ENCODE measurements at regions not wholly inside any gene's neighbourhood (a gene's known extent, or its start where the extent isn't known, plus 50 kb on each side); places are given as distances from the start of the nearest gene placed in this dataset.

- no peak for DNase-seq (ENCODE audit: low read depth)
- in situ Hi-C loops (cut with HindIII; ENCODE audit: low sequenced_read_pairs) = no loop called here
- H3K4me3 ChIP-seq (ENCODE audit: low read depth, low read length) = no peak overlapping the region
- TF ChIP-seq CTCF (IDR thresholded peaks at IDR 0.05; ENCODE audit: low read depth, low read length, missing control alignments) = no peak
These were observed 187.8 kb downstream of the CHST1 start for GRCh38 chr11:45477588-45477987.

- no peak for DNase-seq (ENCODE audit: low read depth)
- in situ Hi-C loops (cut with HindIII; ENCODE audit: low sequenced_read_pairs) = no loop called here
- TF ChIP-seq CTCF (IDR thresholded peaks at IDR 0.05; ENCODE audit: low read depth, low read length, missing control alignments) = no peak
- no peak overlapping the region for H3K4me3 ChIP-seq (ENCODE audit: low read depth, low read length)
These were observed 189.3 kb downstream of the CHST1 start for GRCh38 chr11:45476126-45476525.

- TF ChIP-seq CTCF (IDR thresholded peaks at IDR 0.05; ENCODE audit: low read depth, low read length, missing control alignments) = no peak
- in situ Hi-C loops (cut with HindIII; ENCODE audit: low sequenced_read_pairs) = no loop called here
- DNase-seq (ENCODE audit: low read depth) = no peak
- no peak overlapping the region for H3K4me3 ChIP-seq (ENCODE audit: low read depth, low read length)
These were observed 189.0 kb upstream of the SYT13 start for GRCh38 chr11:45475173-45475572.

GRCh38 chr11:45473341-45473895 is 187.3 kb upstream of the SYT13 start:
- no peak for DNase-seq (ENCODE audit: low read depth)
- no peak for TF ChIP-seq CTCF (IDR thresholded peaks at IDR 0.05; ENCODE audit: low read depth, low read length, missing control alignments)
- H3K4me3 ChIP-seq (ENCODE audit: low read depth, low read length) = no peak overlapping the region
- in situ Hi-C loops (cut with HindIII; ENCODE audit: low sequenced_read_pairs) = no loop called here

- no peak overlapping the region for H3K4me3 ChIP-seq (ENCODE audit: low read depth, low read length)
- TF ChIP-seq CTCF (IDR thresholded peaks at IDR 0.05; ENCODE audit: low read depth, low read length, missing control alignments) = no peak
- in situ Hi-C loops (cut with HindIII; ENCODE audit: low sequenced_read_pairs) = no loop called here
- no peak for DNase-seq (ENCODE audit: low read depth)
These were observed 186.7 kb upstream of the SYT13 start for GRCh38 chr11:45472716-45473317.

GRCh38 chr11:45471266-45471665 is 185.1 kb upstream of the SYT13 start:
- in situ Hi-C loops (cut with HindIII; ENCODE audit: low sequenced_read_pairs) = no loop called here
- no peak for DNase-seq (ENCODE audit: low read depth)
- TF ChIP-seq CTCF (IDR thresholded peaks at IDR 0.05; ENCODE audit: low read depth, low read length, missing control alignments) = no peak
- H3K4me3 ChIP-seq (ENCODE audit: low read depth, low read length) = no peak overlapping the region
